Activated CD8-positive, alpha-beta memory T cell treated with anti-CD3 and anti-CD28 coated beads, Interleukin-2, amount 50 U/mL, for 1 hour (primary cell): ENCODE measurements at regions not wholly inside any gene's neighbourhood (a gene's known extent, or its start where the extent isn't known, plus 50 kb on each side); places are given as distances from the start of the nearest gene placed in this dataset.
"Not testable (repeated sequence)": the region's sequence is repeated elsewhere in the genome, so short reads cannot be mapped to it uniquely, and the experiment has no call there.

ENCODE experiments used
- DNase-seq: peaks from one replicate; pipeline ENCODE4 v3.0.0-alpha.2; 2020; ENCODE audit errors: extremely low read depth

DNA sequence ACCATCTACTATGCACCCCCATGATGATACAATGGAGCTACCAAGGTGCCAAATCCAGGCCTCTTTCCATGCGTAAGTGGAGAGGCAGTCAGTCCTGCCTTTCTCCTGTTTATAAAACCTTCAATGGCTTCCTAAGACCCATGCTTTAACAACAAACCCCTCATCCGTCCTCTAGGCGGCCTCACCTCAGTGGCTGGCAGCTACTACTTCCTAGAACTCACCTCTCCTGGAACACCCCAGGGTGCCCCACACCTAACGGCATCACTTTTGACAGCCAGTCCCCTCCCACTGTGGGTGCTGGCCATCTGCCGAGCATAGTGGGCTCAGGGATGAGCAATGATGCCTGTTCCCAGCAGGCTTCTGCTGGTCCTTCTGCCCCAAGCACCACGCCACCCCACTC lies 80.0 kb upstream of the TAB2 start:
- no peak for DNase-seq

GRCh38 chr6:149239573-149240209 lies 77.8 kb upstream of the TAB2 start:
- no peak for DNase-seq

DNA sequence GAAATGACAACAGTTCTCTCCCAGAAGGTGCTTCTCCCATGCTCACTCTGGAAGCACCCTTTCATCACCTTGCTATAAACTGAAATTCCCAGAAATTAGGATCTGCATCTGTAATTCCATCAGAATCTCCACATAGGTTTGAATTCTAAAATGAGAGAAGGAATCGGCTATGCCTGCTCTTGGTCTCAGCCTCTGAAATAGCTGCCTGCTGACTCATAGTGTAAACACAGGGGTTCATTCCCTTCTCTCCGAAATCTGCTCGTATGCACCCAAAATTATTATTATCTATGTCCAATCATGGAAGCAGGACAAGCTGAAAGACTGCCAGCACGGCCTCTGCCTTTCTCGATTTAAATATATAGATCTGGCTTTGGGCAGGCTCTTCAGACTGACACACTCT lies 74.6 kb upstream of the TAB2 start:
- no peak for DNase-seq

- no peak for DNase-seq
Measured at GRCh38 chr6:149244105-149244504, 73.4 kb upstream of the TAB2 start.

GRCh38 chr6:149246691-149247384 lies 70.7 kb upstream of the TAB2 start:
- no peak for DNase-seq

- DNase-seq = no peak
Measured at GRCh38 chr6:149247385-149247763, 70.1 kb upstream of the TAB2 start.

DNA sequence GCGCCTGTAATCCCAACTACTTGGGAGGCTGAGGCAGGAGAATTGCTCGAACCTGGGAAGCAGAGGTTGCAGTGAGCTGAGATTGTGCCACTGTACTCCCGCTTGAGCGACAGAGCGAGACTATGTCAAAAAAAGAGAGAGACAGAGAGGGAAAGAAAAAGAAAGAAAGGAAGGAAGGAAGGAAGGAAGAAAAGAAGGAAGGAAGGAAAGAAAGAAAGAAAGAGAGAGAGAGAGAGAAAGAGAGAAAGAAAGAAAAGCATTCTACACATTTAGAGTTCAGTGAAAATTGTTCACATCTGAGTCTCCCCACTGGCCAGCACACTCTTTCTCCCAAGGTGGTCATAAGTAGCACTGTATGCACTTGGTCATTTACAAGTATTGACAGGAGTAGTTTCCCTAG lies 69.2 kb upstream of the TAB2 start:
- not testable (repeated sequence) for DNase-seq

GRCh38 chr6:149248693-149249369 lies 68.7 kb upstream of the TAB2 start:
- no peak for DNase-seq

GRCh38 chr6:149249370-149250357 lies 67.8 kb upstream of the TAB2 start:
- no peak for DNase-seq

- no peak for DNase-seq
Measured at GRCh38 chr6:149250951-149251350, 66.6 kb upstream of the TAB2 start.

DNA sequence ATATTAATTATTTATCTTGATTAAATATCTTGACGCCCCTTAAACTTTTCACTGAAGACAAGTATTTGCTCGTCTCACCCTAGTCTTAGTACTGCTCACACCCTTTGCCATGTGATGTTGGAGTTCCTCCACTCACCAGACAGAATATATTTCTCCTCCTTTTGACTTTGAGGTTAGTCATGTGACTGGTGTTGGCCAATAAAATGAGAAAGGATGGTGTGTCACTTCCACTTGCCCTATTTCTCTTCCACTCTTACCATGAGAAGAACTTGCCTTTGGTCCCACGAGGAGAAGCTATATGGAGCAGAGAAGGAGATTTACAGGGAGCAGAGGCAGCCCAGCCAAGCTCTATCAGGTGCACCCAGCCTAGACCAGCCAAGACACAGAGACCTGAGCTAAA lies 64.9 kb upstream of the TAB2 start:
- DNase-seq = no peak

- no peak for DNase-seq
Measured at GRCh38 chr6:149254253-149254652, 63.3 kb upstream of the TAB2 start.

GRCh38 chr6:149259753-149260152 lies 57.8 kb upstream of the TAB2 start:
- DNase-seq = no peak

DNA sequence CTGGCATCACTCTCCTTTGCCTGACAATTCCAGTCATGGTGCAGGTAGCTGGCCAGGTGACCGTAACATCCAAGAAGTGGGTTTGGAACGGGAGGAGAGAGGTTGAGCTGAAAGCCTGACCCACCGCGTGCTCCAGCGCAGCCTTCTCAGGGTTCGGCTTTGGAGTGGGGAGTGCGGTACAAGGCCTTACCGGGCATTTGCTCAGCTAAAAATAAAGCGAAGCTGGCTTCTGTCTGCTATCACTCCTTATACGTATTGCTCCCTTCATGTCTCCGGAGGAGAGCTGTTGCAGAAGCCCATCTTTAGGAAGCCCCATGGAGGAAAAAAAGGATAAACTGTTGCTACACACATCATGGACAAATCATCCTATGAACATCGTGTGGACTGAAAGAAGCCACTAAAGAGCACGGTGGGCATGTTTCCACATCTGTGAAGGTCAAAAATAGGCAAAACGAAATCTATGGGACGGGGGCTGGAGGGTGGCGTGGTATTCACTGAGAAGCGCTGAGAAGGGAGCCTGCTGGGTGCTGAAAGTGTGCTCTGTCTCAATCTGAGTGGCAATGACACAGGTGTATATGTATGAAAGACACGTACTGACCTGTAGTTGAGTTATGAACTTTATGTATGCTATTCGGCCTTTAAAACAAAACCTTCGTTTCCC lies 57.2 kb upstream of the TAB2 start:
- no peak for DNase-seq

- DNase-seq = no peak
Measured at GRCh38 chr6:149261364-149262040, 56.0 kb upstream of the TAB2 start.

- no peak for DNase-seq
Measured at GRCh38 chr6:149263321-149263720, 54.2 kb upstream of the TAB2 start.

- peak; percentile 13 for DNase-seq
Measured at GRCh38 chr6:149264629-149265028, 52.9 kb upstream of the TAB2 start.

DNA sequence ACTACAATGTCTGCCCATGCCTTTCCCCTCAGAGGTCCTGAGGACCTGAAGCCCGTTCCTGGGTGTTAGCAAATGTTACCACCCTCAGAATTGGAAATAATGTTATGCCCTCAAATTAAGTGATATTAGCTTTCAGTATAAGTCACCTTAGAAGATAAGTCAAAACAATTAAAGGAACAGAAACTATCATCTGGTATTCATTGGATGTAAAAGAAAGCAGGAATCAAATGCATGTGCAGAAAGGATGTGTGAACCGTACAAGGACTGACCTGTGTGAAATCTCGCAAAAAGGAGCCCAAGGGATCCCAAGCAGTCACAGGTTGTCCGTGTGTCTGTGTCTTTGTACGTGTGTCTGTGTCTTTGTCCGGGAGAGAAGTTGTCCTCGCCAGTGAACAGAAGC lies 51.6 kb upstream of the TAB2 start:
- no peak for DNase-seq

GRCh38 chr6:149266659-149267058 lies 50.9 kb upstream of the TAB2 start:
- DNase-seq = no peak

DNA sequence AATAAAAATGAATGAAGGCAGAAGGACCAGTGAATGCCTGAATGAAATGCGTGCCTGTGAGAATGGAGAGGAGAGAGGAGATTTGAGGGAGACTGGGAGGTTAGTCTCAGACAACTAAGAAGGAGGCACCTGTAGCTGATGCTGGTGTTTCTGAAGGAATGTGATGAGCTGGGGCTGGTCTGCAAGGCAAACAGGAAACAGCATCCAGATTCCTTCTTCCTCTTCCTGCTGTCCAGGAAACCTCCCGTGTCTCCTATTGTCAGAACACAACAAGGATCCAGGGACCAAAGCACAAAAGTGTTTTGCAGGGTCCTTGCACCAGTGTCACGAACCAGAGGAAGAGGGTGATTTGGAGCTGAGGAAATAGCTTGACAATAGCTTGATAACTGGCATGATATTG lies 50.4 kb upstream of the TAB2 start:
- no peak for DNase-seq

- DNase-seq = no peak
Measured at GRCh38 chr6:149267513-149268043, 49.9 kb upstream of the TAB2 start.
